GM21526 (cell line): ENCODE measurements at regions not wholly inside any gene's neighbourhood (a gene's known extent, or its start where the extent isn't known, plus 50 kb on each side); places are given as distances from the start of the nearest gene placed in this dataset.
"Not testable (repeated sequence)": the region's sequence is repeated elsewhere in the genome, so short reads cannot be mapped to it uniquely, and the experiment has no call there.

Source experiments
- ATAC-seq: cut with Tn5 transposase; IDR thresholded peaks from one replicate; pipeline ENCODE4 v1.9.1; 2021; ENCODE audit warnings: moderate library complexity; ENCODE audit not compliant: unreplicated experiment, low FRiP score

GRCh38 chr10:29804025-29804852 is 169.5 kb upstream of the SVIL start:
- ATAC-seq = no peak

- no peak for ATAC-seq
Measured at GRCh38 chr10:29802171-29802570, 167.4 kb upstream of the SVIL start.

- ATAC-seq = no peak
Measured at GRCh38 chr10:29798921-29799690, 164.3 kb upstream of the SVIL start.

GRCh38 chr10:29797616-29798015 is 162.8 kb upstream of the SVIL start:
- ATAC-seq = no peak

GRCh38 chr10:29795850-29796249 is 161.1 kb upstream of the SVIL start:
- no peak for ATAC-seq

GRCh38 chr10:29794776-29795611 is 160.2 kb upstream of the SVIL start:
- ATAC-seq = no peak

GRCh38 chr10:29791773-29792172 is 157.0 kb upstream of the SVIL start:
- ATAC-seq = no peak

GRCh38 chr10:29790207-29790606 is 155.4 kb upstream of the SVIL start:
- no peak for ATAC-seq

- no peak for ATAC-seq
Measured at GRCh38 chr10:29788113-29788512, 153.3 kb upstream of the SVIL start.

- no peak for ATAC-seq
Measured at GRCh38 chr10:29785701-29786100, 150.9 kb upstream of the SVIL start.

- ATAC-seq = no peak
Measured at GRCh38 chr10:29784175-29784773, 149.5 kb upstream of the SVIL start.

GRCh38 chr10:29783201-29783947 is 148.6 kb upstream of the SVIL start:
- no peak for ATAC-seq

GRCh38 chr10:29780639-29781038 is 145.9 kb upstream of the SVIL start:
- no peak for ATAC-seq

- no peak for ATAC-seq
Measured at GRCh38 chr10:29780096-29780495, 145.3 kb upstream of the SVIL start.

- ATAC-seq = no peak
Measured at GRCh38 chr10:29776246-29776645, 141.5 kb upstream of the SVIL start.

GRCh38 chr10:29774475-29774874 is 139.7 kb upstream of the SVIL start:
- no peak for ATAC-seq

GRCh38 chr10:29773675-29774091 is 138.9 kb upstream of the SVIL start:
- ATAC-seq = no peak

- ATAC-seq = no peak
Measured at GRCh38 chr10:29772403-29772802, 137.6 kb upstream of the SVIL start.

GRCh38 chr10:29771376-29771775 is 136.6 kb upstream of the SVIL start:
- ATAC-seq = no peak

GRCh38 chr10:29769277-29769676 is 134.5 kb upstream of the SVIL start:
- not testable (repeated sequence) for ATAC-seq
